ENCODE measurements at regions not wholly inside any gene's neighbourhood (a gene's known extent, or its start where the extent isn't known, plus 50 kb on each side); places are given as distances from the start of the nearest gene placed in this dataset.

GRCh38 chr15:96403071-96403470 lies 72.6 kb downstream of the NR2F2 start:
- no peak for TF ChIP-seq CTCF (IDR thresholded peaks at IDR 0.05; ENCODE audit: insufficient read depth, low read length, poor library complexity, severe bottlenecking)
- H3K4me3 ChIP-seq (replicated peaks; ENCODE audit: low read depth, low read length), result no peak overlapping the region
- H3K36me3 ChIP-seq (ENCODE audit: control insufficient read depth, insufficient read depth, low read length), result no peaks in the 10 kb centered on the region
- no peak for DNase-seq (ENCODE audit: extremely low read depth, insufficient read length)
- H3K27me3 ChIP-seq (replicated peaks; ENCODE audit: control insufficient read depth, insufficient read depth, low read length), result no peaks in the 10 kb centered on the region

GRCh38 chr15:96403932-96404331 lies 73.4 kb downstream of the NR2F2 start:
- Histone ChIP-seq H3K36me3 (ENCODE audit: control insufficient read depth, insufficient read depth, low read length) (no peaks in the 10 kb centered on the region), H3K4me3 (replicated peaks; ENCODE audit: low read depth, low read length) (no peak overlapping the region), H3K27me3 (replicated peaks; ENCODE audit: control insufficient read depth, insufficient read depth, low read length) (no peaks in the 10 kb centered on the region)
- no peak for TF ChIP-seq CTCF (IDR thresholded peaks at IDR 0.05; ENCODE audit: insufficient read depth, low read length, poor library complexity, severe bottlenecking)
- no peak for DNase-seq (ENCODE audit: extremely low read depth, insufficient read length)

GRCh38 chr15:96404560-96404959 lies 74.1 kb downstream of the NR2F2 start:
- DNase-seq (ENCODE audit: extremely low read depth, insufficient read length), result no peak
- Histone ChIP-seq H3K27me3 (replicated peaks; ENCODE audit: control insufficient read depth, insufficient read depth, low read length) (no peaks in the 10 kb centered on the region), H3K36me3 (ENCODE audit: control insufficient read depth, insufficient read depth, low read length) (no peaks in the 10 kb centered on the region), H3K4me3 (replicated peaks; ENCODE audit: low read depth, low read length) (no peak overlapping the region)
- TF ChIP-seq CTCF (IDR thresholded peaks at IDR 0.05; ENCODE audit: insufficient read depth, low read length, poor library complexity, severe bottlenecking), result no peak

GRCh38 chr15:96406291-96406690 lies 75.8 kb downstream of the NR2F2 start:
- Histone ChIP-seq H3K4me3 (replicated peaks; ENCODE audit: low read depth, low read length) (no peak overlapping the region), H3K27me3 (replicated peaks; ENCODE audit: control insufficient read depth, insufficient read depth, low read length) (no peaks in the 10 kb centered on the region; the same call in 1 of the 2 replicates), H3K36me3 (ENCODE audit: control insufficient read depth, insufficient read depth, low read length) (no peaks in the 10 kb centered on the region)
- DNase-seq (ENCODE audit: extremely low read depth, insufficient read length), result no peak
- TF ChIP-seq CTCF (IDR thresholded peaks at IDR 0.05; ENCODE audit: insufficient read depth, low read length, poor library complexity, severe bottlenecking), result no peak

GRCh38 chr15:96406701-96407100 lies 76.2 kb downstream of the NR2F2 start:
- TF ChIP-seq CTCF (IDR thresholded peaks at IDR 0.05; ENCODE audit: insufficient read depth, low read length, poor library complexity, severe bottlenecking), result no peak
- H3K4me3 ChIP-seq (replicated peaks; ENCODE audit: low read depth, low read length), result no peak overlapping the region
- no peaks in the 10 kb centered on the region; the same call in 1 of the 2 replicates for H3K27me3 ChIP-seq (replicated peaks; ENCODE audit: control insufficient read depth, insufficient read depth, low read length)
- DNase-seq (ENCODE audit: extremely low read depth, insufficient read length), result no peak
- no peaks in the 10 kb centered on the region for H3K36me3 ChIP-seq (ENCODE audit: control insufficient read depth, insufficient read depth, low read length)

GRCh38 chr15:96407482-96407881 lies 77.0 kb downstream of the NR2F2 start:
- no peak overlapping the region for H3K4me3 ChIP-seq (replicated peaks; ENCODE audit: low read depth, low read length)
- DNase-seq (ENCODE audit: extremely low read depth, insufficient read length), result no peak
- TF ChIP-seq CTCF (IDR thresholded peaks at IDR 0.05; ENCODE audit: insufficient read depth, low read length, poor library complexity, severe bottlenecking), result no peak
- H3K27me3 ChIP-seq (replicated peaks; ENCODE audit: control insufficient read depth, insufficient read depth, low read length), result no peaks in the 10 kb centered on the region; the same call in 1 of the 2 replicates
- H3K36me3 ChIP-seq (ENCODE audit: control insufficient read depth, insufficient read depth, low read length), result no peaks in the 10 kb centered on the region

Measured in GM06990 (cell line).